MM.1S (cell line): ENCODE measurements at regions not wholly inside any gene's neighbourhood (a gene's known extent, or its start where the extent isn't known, plus 50 kb on each side); places are given as distances from the start of the nearest gene placed in this dataset.

Source experiments
- CTCF ChIP-seq: fragments of 300-600 bp; sonication (generic); IDR thresholded peaks from 2 replicates; pipeline ENCODE4 v1.5.1; 2016; ENCODE audit warnings: antibody characterized with exemption, low read length, mixed read lengths
- EZH2 ChIP-seq: fragments of 300-600 bp; sonication (generic); optimal IDR thresholded peaks from 2 replicates; pipeline ENCODE3; 2017; ENCODE audit warnings: low read depth, mild to moderate bottlenecking, antibody characterized with exemption, low read length, mixed read lengths
- EZH2phosphoT487 ChIP-seq: fragments of 300-600 bp; sonication (generic); IDR thresholded peaks from 2 replicates; pipeline ENCODE4 v1.6.1; 2018; ENCODE audit warnings: antibody characterized with exemption, low read length

- TF ChIP-seq CTCF = no peak
- no peak for TF ChIP-seq EZH2
- TF ChIP-seq EZH2phosphoT487 = no peak
Measured at GRCh38 chr14:59044707-59045106, 143.8 kb upstream of the DAAM1 start.
